ENCODE measurements at regions not wholly inside any gene's neighbourhood (a gene's known extent, or its start where the extent isn't known, plus 50 kb on each side); places are given as distances from the start of the nearest gene placed in this dataset.

- intact Hi-C loops (cut with DNase I; ENCODE audit: low total_unique reads): no loop called here
- TF ChIP-seq POLR2A (IDR thresholded peaks at IDR 0.05): no peak
- TF ChIP-seq CTCF (IDR thresholded peaks at IDR 0.05): no peak
- no peaks in the 10 kb centered on the region for H3K36me3 ChIP-seq (ENCODE audit: low read depth, missing control alignments)
- no peak for DNase-seq
- WGBS, 2 donors: 91 to 95% methylated on average over 2 of the region's 2 CpGs
- H3K4me3 ChIP-seq: no peak overlapping the region
- no peak overlapping the region for H3K27ac ChIP-seq
- H3K27me3 ChIP-seq: no peaks in the 10 kb centered on the region
- no peaks in the 10 kb centered on the region for H3K9me3 ChIP-seq
- no peaks in the 10 kb centered on the region for H3K4me1 ChIP-seq
Measured at GRCh38 chr2:156175946-156176345, 156.6 kb downstream of the NR4A2 start.

GRCh38 chr2:156170929-156171328 lies 161.6 kb downstream of the NR4A2 start:
- intact Hi-C loops (cut with DNase I; ENCODE audit: low total_unique reads): no loop called here
- TF ChIP-seq CTCF (IDR thresholded peaks at IDR 0.05): no peak
- TF ChIP-seq POLR2A (IDR thresholded peaks at IDR 0.05): no peak
- no peak overlapping the region for H3K4me3 ChIP-seq

GRCh38 chr2:156165742-156166141 lies 166.8 kb downstream of the NR4A2 start:
- H3K27me3 ChIP-seq: no peaks in the 10 kb centered on the region
- no peaks in the 10 kb centered on the region for H3K4me1 ChIP-seq
- 70 to 73% methylated on average over 2 of the region's 2 CpGs for WGBS, 2 donors
- intact Hi-C loops (cut with DNase I; ENCODE audit: low total_unique reads): no loop called here
- no peaks in the 10 kb centered on the region for H3K9me3 ChIP-seq
- no peak for TF ChIP-seq CTCF (IDR thresholded peaks at IDR 0.05)
- no peak for TF ChIP-seq POLR2A (IDR thresholded peaks at IDR 0.05)
- no peak overlapping the region for H3K27ac ChIP-seq
- H3K36me3 ChIP-seq (ENCODE audit: low read depth, missing control alignments): no peaks in the 10 kb centered on the region
- no peak for DNase-seq
- no peak overlapping the region for H3K4me3 ChIP-seq

More at GRCh38 chr2:156170929-156171328, 161.6 kb downstream of the NR4A2 start:
- H3K27ac ChIP-seq: no peak overlapping the region
- no peaks in the 10 kb centered on the region for H3K27me3 ChIP-seq
- 59 to 90% methylated on average over 2 of the region's 2 CpGs for WGBS, 2 donors
- no peaks in the 10 kb centered on the region for H3K9me3 ChIP-seq
- no peaks in the 10 kb centered on the region for H3K36me3 ChIP-seq (ENCODE audit: low read depth, missing control alignments)
- H3K4me1 ChIP-seq: no peaks in the 10 kb centered on the region
- no peak for DNase-seq

- Histone ChIP-seq H3K27me3 (no peaks in the 10 kb centered on the region), H3K4me1 (no peaks in the 10 kb centered on the region), H3K9me3 (no peaks in the 10 kb centered on the region), H3K4me3 (no peak overlapping the region), H3K36me3 (ENCODE audit: low read depth, missing control alignments) (no peaks in the 10 kb centered on the region), H3K27ac (no peak overlapping the region)
- 85 to 88% methylated on average over 7 of the region's 7 CpGs for WGBS, 2 donors
- no peak for TF ChIP-seq CTCF (IDR thresholded peaks at IDR 0.05)
- no peak for TF ChIP-seq POLR2A (IDR thresholded peaks at IDR 0.05)
- intact Hi-C loops (cut with DNase I; ENCODE audit: low total_unique reads): no loop called here
- no peak for DNase-seq
Measured at GRCh38 chr2:156164091-156164720, 168.3 kb downstream of the NR4A2 start.

GRCh38 chr2:156158808-156159207 lies 173.7 kb downstream of the NR4A2 start:
- 64 to 75% methylated on average over 2 of the region's 2 CpGs for WGBS, 2 donors
- no peaks in the 10 kb centered on the region for H3K36me3 ChIP-seq (ENCODE audit: low read depth, missing control alignments)
- intact Hi-C loops (cut with DNase I; ENCODE audit: low total_unique reads): no loop called here

More at GRCh38 chr2:156158808-156159207, 173.7 kb downstream of the NR4A2 start:
- DNase-seq: no peak
- H3K9me3 ChIP-seq: no peaks in the 10 kb centered on the region
- H3K27me3 ChIP-seq: no peaks in the 10 kb centered on the region
- H3K4me3 ChIP-seq: no peak overlapping the region
- H3K27ac ChIP-seq: no peak overlapping the region
- TF ChIP-seq CTCF (IDR thresholded peaks at IDR 0.05): no peak
- no peak for TF ChIP-seq POLR2A (IDR thresholded peaks at IDR 0.05)
- H3K4me1 ChIP-seq: no peaks in the 10 kb centered on the region

All from testis (tissue), 2 donors.